CD4-positive, alpha-beta T cell treated with Interleukin-2 at 100 ng/mL for 4 hours (primary cell): ENCODE measurements at regions not wholly inside any gene's neighbourhood (a gene's known extent, or its start where the extent isn't known, plus 50 kb on each side); places are given as distances from the start of the nearest gene placed in this dataset.

Source experiments
- DNase-seq: peaks from one replicate; pipeline ENCODE4 v3.0.0-alpha.2; 2020; ENCODE audit warnings: low spot score

DNA sequence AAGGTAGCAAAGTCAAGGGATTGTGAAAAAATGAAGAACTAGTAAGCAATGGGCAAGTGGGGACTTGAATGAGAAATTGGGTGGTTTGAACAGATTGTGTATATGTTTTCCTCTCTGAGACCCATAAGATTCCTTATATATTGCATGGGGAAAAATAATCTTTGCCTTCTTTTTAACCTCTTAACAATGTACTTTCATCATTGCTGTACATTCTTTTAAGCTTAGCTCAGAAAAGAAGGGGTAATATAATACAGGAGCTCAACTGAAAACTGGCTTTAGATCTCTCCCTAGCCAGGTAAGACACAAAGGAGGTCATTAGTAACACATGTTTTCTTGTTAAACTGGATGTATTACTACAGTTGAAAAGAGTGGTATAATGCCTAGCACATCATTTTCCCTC is 287.2 kb downstream of the RNF144B start:
- no peak for DNase-seq

DNA sequence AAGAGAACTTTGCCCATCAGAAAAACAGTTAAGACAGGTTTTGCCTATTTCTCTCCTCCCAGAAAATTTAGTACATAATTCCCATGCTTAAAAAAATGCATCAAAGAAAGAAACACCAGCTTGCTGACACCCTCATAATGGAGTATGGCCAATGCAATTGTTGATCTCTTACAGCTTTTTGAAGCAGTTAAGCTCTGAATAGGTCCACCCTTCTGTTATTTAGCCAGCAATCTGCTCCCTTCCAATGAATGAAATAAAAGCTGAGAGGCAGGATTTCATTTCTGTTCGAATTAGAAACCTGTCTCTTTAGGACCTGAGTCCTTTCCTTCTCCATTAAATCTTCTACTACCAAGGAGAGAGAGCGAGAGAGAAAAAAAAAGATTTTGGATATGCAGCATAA is 288.7 kb downstream of the RNF144B start:
- no peak for DNase-seq

- no peak for DNase-seq
Observed at GRCh38 chr6:18676548-18676947, 289.4 kb downstream of the RNF144B start.

DNA sequence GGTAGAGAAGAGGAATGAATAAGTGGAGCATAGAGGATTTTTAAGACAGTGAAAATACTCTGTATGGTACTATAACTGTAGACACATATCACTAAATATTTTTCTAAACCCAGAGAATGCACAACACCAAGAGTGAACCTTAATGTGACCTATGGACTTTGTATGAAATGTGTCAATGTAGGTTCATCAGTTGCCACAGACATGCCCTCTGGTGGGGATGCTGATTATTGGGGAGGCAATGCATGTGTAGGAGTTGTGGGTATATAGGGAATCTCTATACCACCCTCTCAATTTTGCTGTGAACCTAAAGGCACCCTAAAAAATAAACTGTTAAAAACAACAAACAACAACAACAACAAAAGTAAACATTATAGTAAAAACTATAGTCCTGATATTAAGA is 293.7 kb downstream of the RNF144B start:
- no peak for DNase-seq

DNA sequence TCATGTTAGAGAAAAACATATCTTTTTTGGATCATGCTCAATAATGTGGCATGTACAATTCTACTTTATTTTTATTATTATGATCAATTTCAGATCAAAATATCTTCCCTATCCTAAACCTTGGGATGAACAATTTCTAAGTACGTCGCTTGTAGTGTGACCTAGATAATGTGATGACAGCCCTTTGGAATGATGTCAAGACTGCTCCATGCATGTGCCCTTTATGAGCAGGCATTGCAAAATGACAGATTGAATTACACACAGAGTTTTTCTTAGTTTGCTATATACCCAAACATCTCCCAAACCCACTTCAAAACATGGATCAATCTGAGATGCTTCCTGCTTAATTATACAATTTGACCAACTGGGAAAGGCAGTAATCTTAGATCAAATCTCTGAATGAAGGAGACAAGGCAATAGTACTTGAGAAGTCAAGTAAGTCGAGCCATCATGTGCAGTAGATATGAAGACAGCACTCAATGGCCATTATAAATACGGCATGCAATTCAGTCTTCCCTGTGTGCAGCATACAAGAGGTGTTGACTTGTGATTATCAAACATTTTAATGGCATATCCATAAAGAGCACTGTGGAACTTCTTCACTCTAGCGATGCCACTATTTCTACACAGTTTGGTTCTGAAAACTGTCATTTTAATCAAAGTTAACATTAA is 294.8 kb downstream of the RNF144B start:
- DNase-seq, result no peak

DNA sequence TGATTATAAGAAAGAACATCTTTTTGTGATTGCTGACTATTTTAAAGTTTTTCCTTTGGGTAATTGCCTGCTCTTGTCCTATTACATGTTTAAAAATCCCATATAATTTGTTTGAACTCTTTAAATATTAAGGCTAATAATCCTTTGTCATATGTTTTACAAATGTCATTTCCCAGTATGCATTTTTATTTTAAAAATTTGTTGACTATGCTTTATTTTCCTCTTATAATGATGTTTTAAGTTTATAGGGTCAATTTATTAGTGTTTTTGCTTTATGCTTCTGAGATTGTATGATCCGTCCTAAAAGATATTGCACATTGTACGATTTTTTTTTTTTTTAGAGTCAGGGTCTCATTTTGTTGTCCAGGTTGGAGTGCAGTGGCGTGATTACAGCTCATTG is 297.2 kb downstream of the RNF144B start:
- no peak for DNase-seq

DNA sequence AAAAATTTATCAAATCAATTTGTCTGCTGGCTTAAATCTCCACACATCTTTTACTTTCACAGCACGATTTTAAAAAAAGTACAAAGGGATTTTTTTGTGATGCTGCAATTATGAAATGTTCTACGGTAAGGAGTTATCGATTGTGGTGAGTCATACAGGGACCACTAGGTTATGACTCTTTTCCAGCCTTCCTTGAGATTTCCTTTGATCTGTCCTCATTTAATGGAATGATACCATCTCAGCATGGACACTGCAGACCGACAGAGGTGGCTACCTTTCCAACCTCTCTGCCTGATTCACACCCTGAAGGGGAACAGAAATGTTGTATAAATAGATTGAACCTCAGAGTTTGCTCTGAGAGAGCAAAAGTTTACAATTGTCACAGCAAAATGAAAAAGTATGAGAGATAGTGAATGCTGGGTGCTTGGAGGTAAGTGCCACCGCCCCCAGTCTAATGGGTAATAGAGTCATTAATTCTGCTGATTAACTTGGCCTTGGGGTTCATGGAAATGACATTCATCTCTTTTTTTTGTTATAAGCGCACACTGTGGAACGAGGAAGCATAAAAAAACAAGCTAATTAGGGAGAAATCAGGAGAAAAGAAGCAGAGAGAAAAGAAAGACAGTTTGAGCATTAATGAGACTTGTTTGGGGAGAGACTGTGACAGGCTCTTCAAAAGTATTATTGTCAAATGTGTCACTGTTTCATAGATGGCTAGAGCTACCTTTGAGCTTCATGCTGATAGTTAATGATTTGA is 306.0 kb downstream of the RNF144B start:
- no peak for DNase-seq

- DNase-seq, result no peak
Observed at GRCh38 chr6:18693881-18694280, 306.7 kb downstream of the RNF144B start.

DNA sequence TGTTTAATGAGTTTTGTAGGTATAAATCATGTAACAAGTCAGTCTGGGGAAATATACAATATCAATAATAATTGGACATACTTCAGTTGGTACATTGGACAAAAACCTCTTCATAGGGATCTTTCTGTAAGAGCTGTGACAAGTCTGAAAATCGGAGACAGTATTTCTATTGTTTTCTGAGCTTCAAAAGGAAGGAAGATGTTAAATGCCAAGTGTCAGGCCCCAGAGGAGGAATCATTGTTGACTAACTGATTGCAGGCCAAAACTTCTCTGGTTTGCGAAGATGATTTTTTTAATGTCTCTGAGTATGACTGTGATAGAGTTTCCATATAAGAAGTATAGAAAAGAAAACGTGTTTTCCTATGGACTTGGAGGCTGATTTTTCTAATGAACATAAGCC is 316.4 kb downstream of the RNF144B start:
- DNase-seq, result no peak

- DNase-seq, result no peak
Observed at GRCh38 chr6:18707714-18708439, 320.7 kb downstream of the RNF144B start.

DNA sequence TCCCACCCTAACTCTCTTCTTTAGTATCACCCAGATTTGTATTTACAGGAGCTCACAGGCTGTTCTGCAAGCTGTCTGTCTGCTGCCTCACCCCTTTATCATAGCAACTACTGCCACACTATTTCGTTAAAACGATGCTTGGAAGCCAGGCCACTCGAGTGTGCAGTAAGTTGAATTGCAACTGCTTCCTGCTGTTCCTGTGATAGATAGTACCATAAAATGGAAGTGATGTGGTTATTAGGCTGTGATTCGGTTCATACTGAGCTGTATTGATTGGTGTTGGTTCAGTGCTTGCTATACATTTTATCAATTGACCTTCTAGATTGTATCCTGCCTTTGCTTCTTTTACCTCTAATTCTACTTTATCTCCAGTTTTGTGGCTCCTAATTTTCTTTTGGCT is 325.4 kb downstream of the RNF144B start:
- no peak for DNase-seq

GRCh38 chr6:18720075-18720474 is 332.9 kb downstream of the RNF144B start:
- no peak for DNase-seq

DNA sequence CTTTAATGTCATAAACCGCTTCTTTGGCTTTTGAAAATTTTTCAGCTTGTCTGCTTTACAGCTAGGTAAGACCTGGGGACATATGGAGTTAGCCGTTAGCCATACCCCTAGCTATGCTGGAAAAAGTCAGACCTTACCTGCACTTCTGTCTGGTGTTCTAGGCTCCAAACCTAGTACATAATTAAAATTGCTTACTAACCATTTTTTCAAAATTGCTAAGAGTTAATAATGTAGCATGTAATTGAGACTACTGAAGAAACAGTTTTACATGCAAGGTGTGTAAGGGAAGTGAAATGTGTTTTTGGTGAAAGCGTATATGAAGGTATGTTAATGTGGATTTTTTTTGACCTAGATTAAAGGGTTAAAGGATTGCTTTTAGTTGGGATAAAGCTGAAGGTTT is 336.9 kb downstream of the RNF144B start:
- DNase-seq, result no peak

DNA sequence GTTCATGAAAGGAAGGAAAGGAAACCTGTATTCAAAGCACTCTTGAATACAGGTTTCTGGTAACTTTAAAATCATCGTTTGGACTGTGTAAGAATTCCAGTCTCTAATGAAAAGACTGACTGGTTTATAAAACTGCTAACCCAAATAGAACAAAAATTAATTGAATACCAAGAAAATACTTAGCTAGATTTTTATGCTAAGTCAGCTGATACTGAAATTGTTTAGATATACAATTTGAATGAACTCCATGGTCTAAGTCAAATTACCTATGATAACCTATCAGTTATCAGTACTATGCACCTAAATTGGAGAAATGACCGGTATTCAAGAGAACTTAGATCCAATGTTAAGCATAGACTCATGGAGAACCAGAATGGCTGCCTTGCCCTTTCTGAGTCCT is 338.3 kb downstream of the RNF144B start:
- no peak for DNase-seq

DNA sequence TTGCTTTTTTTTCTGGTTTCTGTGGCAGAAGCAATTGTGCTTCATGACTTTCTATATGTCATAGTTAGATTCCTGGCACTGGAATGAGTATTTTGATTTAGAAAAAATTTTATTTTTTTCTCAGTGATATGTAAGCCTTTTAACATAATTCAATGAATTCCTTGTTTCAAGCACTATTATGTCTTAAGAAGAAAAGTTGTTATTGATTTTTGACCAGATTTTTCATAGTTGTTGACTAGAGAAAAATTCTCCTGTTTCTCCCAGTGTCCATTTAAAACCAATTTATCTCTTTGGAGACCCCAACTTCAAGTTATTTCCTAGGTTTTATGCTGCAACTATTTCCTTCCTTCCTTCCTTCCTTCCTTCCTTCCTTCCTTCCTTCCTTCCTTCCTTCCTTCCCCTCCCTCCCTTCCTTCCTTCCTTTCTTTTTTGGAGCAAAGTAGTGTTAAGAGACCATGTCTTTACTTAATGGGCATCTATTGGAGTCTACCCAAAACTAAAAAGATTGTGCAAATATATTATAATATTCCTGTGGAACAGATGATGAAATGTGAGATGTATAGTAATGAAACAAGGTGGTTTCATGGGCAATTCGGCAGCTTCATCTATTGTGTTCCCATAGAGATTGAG is 346.9 kb downstream of the RNF144B start:
- DNase-seq, result no peak

DNA sequence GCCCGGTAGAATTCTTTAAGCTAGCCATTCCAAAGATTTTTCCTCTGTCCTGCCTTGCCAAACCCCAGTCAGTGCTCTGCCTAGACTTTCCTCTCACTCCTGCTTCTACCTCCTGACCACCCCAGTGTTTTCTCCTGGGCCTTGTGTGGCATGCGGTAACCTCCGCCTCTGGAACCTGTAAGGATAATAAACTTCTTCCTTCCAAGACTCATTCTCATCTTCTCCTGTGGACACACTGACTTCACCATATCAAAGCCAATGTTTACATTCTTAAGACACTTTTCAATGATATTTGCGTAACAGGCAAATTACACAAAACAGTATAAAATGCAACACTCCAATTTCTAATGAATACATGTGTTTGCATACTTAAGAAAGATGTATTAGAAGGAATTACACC is 354.6 kb downstream of the RNF144B start:
- no peak for DNase-seq

DNA sequence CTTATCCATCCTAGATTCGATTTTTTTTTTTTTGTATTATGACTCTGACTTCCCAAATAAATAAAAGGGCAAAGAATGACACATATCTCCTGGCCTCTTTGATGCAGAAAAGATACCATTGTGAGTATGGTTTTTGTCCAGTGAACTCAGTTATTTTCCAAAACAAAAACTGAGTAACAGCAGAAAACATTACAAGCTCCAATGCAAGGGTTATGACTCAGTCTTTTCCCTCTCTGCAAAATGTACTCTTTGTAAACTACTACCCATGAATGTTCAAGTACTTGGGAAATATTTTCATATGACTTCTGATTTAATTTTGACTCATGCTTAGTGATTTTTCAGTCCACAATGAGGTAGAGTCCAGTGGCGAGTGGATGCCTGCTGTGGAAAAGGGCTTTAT is 355.3 kb downstream of the RNF144B start:
- DNase-seq, result no peak

DNA sequence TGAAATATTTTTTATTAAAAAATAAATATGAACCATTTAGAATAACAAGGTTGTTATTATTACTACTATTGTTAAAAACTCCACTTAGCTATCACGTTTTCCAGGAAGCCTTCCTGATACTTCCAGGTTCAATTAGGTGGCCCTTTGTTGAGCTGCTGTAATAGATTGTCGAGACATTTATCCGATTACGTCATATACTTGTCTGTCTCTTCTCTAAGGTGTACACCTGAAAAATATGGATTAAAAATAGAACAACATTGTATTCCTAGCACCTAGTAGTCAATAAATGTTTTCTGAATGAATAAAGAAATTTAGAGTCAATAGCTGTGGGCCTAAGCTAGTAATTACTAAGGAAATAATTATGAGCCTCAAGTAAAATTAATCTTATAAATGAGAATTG is 359.6 kb downstream of the RNF144B start:
- DNase-seq, result no peak

GRCh38 chr6:18748314-18748713 is 361.2 kb downstream of the RNF144B start:
- DNase-seq, result no peak

- DNase-seq, result no peak
Observed at GRCh38 chr6:18752278-18753068, 365.3 kb downstream of the RNF144B start.

- no peak for DNase-seq
Observed at GRCh38 chr6:18753076-18753475, 365.9 kb downstream of the RNF144B start.

DNA sequence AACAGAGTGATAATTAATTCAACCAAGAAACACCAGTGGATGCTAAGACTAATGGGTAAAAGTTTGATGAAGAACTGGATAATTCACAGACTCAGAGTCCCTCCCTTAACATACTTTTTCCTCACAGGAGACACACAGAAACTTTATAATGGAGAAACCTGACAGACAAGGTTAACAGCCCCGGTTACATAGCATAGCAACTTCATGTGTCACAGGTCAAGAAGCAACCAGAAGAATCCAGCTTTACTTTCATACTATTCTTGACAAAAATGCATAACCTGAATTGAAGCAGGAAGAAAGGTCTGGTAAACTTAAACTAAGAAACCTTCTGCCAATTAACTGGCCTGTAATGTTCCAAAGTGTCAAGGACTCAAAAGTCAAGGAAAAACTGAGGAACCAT is 375.9 kb downstream of the RNF144B start:
- no peak for DNase-seq
